ENCODE measurements at regions not wholly inside any gene's neighbourhood (a gene's known extent, or its start where the extent isn't known, plus 50 kb on each side); places are given as distances from the start of the nearest gene placed in this dataset.

DNA sequence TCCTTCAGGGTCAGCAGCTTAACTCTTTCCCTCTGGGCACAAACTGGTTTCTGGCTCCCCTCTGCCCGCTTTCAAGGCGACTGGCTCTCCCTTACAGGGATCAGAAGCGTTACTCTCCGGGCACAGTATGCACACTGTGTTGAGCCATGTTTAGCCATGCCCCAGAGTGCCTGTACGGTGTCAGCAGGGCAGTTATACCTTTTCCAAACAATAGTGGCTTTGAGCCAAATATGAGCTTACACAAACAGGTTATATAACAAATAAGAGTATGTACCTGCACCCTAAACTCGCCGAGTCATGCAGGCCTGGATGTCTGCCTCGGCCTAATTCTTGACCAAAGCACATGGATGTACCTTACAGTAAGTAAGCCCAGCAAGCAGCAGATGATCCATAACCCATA lies 175.6 kb upstream of the ANKRD28 start:
- Histone ChIP-seq H3K27me3 (ENCODE audit: control insufficient read depth, insufficient read depth, low read length) (no peaks in the 10 kb centered on the region), H3K9ac (ENCODE audit: low read length in 3 of 3) (no peak overlapping the region), H3K9me3 (ENCODE audit: control insufficient read depth in 2 of 3, insufficient read depth in 1 of 3, low read length in 3 of 3) (no peaks in the 10 kb centered on the region), H3K4me3 (ENCODE audit: low read length in 3 of 3) (no peak overlapping the region), H3K27ac (ENCODE audit: low read depth in 2 of 2, low read length in 2 of 2) (no peak overlapping the region), H3K4me1 (ENCODE audit: control insufficient read depth in 2 of 3, insufficient read depth in 2 of 3, low read depth in 1 of 3, low read length in 3 of 3) (no peaks in the 10 kb centered on the region), H3K36me3 (ENCODE audit: control insufficient read depth in 2 of 3, insufficient read depth in 3 of 3, low read length in 3 of 3) (no peaks in the 10 kb centered on the region)
- TF ChIP-seq, protein P1, sequence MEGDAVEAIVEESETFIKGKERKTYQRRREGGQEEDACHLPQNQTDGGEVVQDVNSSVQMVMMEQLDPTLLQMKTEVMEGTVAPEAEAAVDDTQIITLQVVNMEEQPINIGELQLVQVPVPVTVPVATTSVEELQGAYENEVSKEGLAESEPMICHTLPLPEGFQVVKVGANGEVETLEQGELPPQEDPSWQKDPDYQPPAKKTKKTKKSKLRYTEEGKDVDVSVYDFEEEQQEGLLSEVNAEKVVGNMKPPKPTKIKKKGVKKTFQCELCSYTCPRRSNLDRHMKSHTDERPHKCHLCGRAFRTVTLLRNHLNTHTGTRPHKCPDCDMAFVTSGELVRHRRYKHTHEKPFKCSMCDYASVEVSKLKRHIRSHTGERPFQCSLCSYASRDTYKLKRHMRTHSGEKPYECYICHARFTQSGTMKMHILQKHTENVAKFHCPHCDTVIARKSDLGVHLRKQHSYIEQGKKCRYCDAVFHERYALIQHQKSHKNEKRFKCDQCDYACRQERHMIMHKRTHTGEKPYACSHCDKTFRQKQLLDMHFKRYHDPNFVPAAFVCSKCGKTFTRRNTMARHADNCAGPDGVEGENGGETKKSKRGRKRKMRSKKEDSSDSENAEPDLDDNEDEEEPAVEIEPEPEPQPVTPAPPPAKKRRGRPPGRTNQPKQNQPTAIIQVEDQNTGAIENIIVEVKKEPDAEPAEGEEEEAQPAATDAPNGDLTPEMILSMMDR (IDR thresholded peaks at IDR 0.05; ENCODE audit: borderline replicate concordance, extremely low read depth, insufficient read depth): no peak
- DNase-seq (no peak), FAIRE-seq (no peak)
- intact Hi-C loops (cut with DNase I): no loop called here

DNA sequence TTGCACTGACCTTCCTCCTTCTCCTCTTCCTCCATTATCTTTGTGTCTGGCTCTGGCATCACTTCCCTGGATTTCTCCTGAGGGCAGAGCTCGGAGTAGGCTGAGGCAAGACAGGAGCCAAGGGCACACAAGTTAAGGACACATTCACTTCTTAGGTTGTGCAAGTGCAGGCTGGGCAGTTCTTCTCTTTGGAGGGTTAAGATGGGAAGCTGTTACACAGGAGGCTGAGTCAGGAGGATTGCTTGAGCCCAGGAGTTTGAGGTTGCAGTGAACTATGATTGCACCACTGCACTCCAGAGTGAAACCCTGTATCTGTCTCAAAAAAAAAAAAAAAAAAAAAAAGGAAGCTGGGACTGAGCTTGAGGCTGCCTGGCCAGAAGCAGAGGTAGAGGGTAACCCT lies 176.2 kb upstream of the ANKRD28 start:
- Histone ChIP-seq H3K27me3 (ENCODE audit: control insufficient read depth, insufficient read depth, low read length) (no peaks in the 10 kb centered on the region), H3K9ac (ENCODE audit: low read length in 3 of 3) (no peak overlapping the region), H3K4me3 (ENCODE audit: low read length in 3 of 3) (no peak overlapping the region), H3K36me3 (ENCODE audit: control insufficient read depth in 2 of 3, insufficient read depth in 3 of 3, low read length in 3 of 3) (no peaks in the 10 kb centered on the region), H3K27ac (ENCODE audit: low read depth in 2 of 2, low read length in 2 of 2) (no peak overlapping the region), H3K4me1 (ENCODE audit: control insufficient read depth in 2 of 3, insufficient read depth in 2 of 3, low read depth in 1 of 3, low read length in 3 of 3) (no peaks in the 10 kb centered on the region), H3K9me3 (ENCODE audit: control insufficient read depth in 2 of 3, insufficient read depth in 1 of 3, low read length in 3 of 3) (no peaks in the 10 kb centered on the region)
- intact Hi-C loops (cut with DNase I): no loop called here
- TF ChIP-seq, protein P1 (IDR thresholded peaks at IDR 0.05; ENCODE audit: borderline replicate concordance, extremely low read depth, insufficient read depth): no peak
- no peak for FAIRE-seq
- no peak for DNase-seq

DNA sequence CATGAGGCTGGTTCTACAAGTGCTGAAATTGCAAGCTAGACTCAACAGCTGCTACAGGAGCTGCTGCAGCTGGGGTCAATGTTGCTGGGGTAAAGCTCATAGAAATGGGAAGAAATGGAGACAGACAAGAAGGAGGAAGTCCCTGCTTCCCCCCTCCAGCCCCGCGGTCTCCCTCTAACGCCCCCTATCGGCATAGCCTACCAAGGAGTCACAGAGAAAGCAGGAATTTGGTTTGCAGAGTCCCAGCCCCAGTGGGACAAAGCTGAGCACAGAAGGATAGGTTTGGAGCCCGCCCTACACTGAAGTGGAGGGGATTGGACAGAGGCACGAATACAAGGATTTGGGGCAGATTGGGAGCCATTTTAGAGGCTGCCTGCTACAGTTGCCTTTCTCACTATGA lies 176.9 kb upstream of the ANKRD28 start:
- intact Hi-C loops (cut with DNase I): no loop called here
- Histone ChIP-seq H3K4me3 (ENCODE audit: low read length in 3 of 3) (no peak overlapping the region), H3K9ac (ENCODE audit: low read length in 3 of 3) (no peak overlapping the region), H3K36me3 (ENCODE audit: control insufficient read depth in 2 of 3, insufficient read depth in 3 of 3, low read length in 3 of 3) (no peaks in the 10 kb centered on the region), H3K9me3 (ENCODE audit: control insufficient read depth in 2 of 3, insufficient read depth in 1 of 3, low read length in 3 of 3) (no peaks in the 10 kb centered on the region), H3K27me3 (ENCODE audit: control insufficient read depth, insufficient read depth, low read length) (no peaks in the 10 kb centered on the region), H3K27ac (ENCODE audit: low read depth in 2 of 2, low read length in 2 of 2) (no peak overlapping the region), H3K4me1 (ENCODE audit: control insufficient read depth in 2 of 3, insufficient read depth in 2 of 3, low read depth in 1 of 3, low read length in 3 of 3) (no peaks in the 10 kb centered on the region)
- no peak for FAIRE-seq
- TF ChIP-seq, protein P1 (IDR thresholded peaks at IDR 0.05; ENCODE audit: borderline replicate concordance, extremely low read depth, insufficient read depth): no peak
- DNase-seq: no peak

DNA sequence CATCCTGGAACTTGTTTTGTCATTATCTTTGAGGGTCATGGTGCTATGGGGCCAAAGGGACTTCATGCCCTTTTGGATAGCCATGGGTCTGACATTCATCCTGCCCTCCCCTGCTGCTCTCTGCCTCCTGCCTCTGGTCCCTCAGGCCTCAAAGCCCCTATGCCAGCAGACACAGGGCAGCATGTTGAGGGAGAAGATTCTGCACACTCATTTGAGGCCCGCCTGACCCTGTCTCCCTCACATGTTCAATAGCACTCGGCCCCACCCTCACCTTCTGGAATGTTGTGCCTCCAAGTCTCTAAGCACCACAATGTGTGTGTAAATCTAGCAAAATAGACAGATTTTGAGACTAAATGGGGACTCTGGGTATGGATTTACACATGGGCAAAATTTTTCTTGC lies 178.7 kb upstream of the ANKRD28 start:
- H3K4me1 ChIP-seq (ENCODE audit: control insufficient read depth in 2 of 3, insufficient read depth in 2 of 3, low read depth in 1 of 3, low read length in 3 of 3): no peaks in the 10 kb centered on the region
- FAIRE-seq: no peak
- H3K36me3 ChIP-seq (ENCODE audit: control insufficient read depth in 2 of 3, insufficient read depth in 3 of 3, low read length in 3 of 3): no peaks in the 10 kb centered on the region
- intact Hi-C loops (cut with DNase I): no loop called here
- no peaks in the 10 kb centered on the region for H3K27me3 ChIP-seq (ENCODE audit: control insufficient read depth, insufficient read depth, low read length)
- no peak overlapping the region for H3K27ac ChIP-seq (ENCODE audit: low read depth in 2 of 2, low read length in 2 of 2)
- no peak for DNase-seq
- H3K9ac ChIP-seq (ENCODE audit: low read length in 3 of 3): no peak overlapping the region
- no peaks in the 10 kb centered on the region for H3K9me3 ChIP-seq (ENCODE audit: control insufficient read depth in 2 of 3, insufficient read depth in 1 of 3, low read length in 3 of 3)
- TF ChIP-seq, protein P1 (IDR thresholded peaks at IDR 0.05; ENCODE audit: borderline replicate concordance, extremely low read depth, insufficient read depth): no peak
- no peak overlapping the region for H3K4me3 ChIP-seq (ENCODE audit: low read length in 3 of 3)

Measured in kidney (tissue), 13 donors.